ENCODE measurements at regions not wholly inside any gene's neighbourhood (a gene's known extent, or its start where the extent isn't known, plus 50 kb on each side); places are given as distances from the start of the nearest gene placed in this dataset.
"Not testable (repeated sequence)": the region's sequence is repeated elsewhere in the genome, so short reads cannot be mapped to it uniquely, and the experiment has no call there.

DNA sequence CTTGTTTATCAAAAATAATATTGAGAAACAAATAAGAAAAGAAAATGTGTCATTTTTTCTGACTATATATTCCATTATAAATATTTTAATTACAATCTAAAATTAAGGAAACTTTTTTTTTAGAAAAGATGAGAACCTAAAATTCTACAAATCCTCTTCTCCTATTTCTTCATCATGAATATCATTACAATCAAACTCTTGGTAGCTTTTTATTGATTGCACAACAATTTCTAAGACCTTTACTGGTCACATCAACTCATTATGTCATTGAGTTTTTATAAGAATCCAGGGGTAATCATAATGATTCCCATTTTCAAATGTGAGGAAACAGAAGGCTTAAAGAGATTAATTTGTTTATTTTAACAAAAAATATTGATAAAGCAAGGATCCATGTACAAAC lies 841.0 kb downstream of the FRK start:
- DNase-seq = no peak

DNA sequence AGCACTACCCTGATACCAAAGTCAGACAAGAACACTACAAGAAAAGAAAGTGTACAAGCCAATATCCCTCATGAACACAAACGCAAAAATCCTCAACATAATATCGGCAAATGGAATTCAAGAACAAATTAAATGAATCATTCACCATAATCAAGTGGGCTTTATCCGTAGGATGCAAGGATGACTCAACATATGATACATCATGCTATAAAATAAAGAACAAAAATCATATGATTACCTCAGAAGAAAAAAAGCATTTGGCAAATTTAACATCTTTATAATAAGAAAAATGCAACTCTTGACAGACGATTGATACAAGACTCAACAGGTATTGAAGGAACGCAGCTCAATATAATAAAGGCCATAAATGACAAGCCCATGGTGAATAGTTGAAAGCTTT lies 843.9 kb downstream of the FRK start:
- no peak for DNase-seq

DNA sequence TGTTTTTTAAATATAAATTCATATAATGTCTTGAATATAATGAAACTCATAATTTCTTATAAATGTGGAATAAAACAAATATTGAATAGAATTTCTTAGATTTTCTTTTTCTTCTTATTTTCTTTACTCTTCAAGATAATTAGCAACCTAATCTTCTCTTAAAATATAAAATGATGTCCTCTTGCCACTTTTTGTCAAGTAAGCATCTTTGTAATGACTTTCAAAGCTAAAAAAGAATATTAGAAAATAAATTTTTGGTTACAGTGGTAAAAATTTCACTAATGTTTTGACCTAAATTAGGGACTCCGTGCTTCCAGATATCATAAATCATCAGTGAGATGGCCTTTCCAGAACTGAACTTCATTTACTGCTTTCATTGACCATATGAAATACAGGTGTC lies 846.4 kb downstream of the FRK start:
- no peak for DNase-seq

DNA sequence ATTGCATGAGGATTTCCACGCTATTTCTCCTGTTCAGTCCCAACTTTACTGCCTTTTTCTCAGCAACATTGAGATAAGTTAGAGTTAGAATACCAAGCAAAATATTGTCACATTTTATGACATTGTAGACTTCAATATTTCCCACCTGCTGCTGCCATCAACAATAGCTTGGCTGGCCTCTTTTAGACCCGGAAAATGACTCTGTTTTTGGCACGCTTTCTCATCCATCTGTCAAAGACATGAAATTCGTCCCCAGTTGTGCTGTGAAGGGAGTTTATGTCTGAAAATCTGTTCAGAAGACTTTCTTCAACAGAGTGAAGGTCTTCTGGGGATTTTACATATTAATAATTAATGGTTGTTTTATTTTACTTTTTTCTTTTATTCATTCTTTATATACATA lies 857.3 kb downstream of the FRK start:
- DNase-seq = no peak

DNA sequence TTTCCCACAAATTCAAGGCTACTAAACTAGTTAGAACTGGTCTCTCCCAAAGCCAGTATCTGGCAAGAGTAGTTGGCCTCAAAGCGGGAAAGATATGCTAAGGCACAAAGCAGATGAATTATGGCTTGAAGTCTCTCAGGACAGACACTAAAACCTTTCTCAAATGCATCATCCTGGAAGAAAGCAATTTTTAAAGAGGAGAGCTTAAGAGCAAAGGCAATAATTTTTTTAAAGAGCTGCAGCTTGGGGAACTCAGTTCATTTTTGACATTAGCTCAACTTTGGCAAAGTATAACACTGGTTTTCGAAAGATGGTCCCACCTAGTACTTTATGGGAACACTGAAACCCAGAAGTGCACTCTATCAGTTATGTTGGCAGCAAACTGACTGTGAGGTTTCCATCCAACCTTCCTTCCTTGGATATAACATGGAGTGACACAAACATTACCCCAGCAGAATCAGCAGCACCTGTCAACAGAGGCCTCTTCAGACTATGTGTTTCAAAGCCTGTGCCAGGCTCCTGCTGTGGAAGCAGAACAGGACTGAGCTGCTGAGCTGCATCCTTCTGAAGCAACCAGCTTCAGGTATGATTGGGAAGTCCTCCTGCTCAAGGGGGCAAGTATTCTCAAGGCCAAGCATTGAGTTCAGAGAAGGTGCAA lies 852.3 kb upstream of the HS3ST5 start:
- no peak for DNase-seq

DNA sequence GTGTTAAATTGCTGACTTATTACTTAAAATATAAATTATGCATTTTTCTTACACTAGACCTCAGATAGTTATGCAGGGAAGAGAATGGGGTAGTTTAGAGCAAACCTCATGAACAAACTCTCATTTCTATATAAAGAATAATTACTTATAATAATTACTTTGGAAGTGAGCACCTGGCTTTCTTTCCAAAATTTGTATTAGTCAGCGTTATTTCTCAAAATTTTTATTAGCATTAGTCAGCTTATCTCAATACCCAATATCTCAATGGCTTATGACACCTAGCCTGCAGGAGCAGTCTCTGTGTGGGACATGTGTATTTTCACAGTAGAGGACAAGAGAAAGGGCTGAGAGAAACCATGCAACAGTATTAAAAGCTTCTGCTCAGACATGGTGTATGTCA lies 849.2 kb upstream of the HS3ST5 start:
- no peak for DNase-seq

DNA sequence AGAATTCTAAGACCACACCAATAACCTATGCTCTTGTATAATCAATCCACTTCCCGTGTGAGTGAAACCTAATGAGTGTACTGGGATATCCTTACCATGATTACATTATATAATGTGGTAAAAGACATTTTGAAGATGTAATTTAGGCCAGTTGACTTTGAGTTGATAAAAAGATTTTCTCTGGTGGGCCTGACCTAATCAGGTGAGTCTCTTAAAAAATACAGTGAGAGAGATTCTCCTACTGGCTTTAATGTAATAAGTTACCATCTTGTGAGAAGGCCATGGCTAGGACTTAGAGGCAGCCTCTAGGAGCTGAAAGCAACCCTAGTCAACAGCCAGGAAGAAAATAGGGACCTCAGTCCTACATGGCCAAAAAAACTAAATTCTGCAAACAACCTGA lies 847.7 kb upstream of the HS3ST5 start:
- no peak for DNase-seq

DNA sequence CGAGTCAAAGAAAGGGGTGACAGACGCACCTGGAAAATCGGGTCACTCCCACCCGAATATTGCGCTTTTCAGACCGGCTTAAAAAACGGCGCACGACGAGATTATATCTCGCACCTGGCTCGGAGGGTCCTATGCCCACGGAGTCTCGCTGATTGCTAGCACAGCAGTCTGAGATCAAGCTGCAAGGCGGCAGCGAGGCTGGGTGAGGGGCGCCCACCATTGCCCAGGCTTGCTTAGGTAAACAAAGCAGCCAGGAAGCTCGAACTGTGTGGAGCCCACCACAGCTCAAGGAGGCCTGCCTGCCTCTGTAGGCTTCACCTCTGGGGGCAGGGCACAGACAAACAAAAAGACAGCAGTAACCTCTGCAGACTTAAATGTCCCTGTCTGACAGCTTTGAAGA lies 832.6 kb upstream of the HS3ST5 start:
- DNase-seq = not testable (repeated sequence)

DNA sequence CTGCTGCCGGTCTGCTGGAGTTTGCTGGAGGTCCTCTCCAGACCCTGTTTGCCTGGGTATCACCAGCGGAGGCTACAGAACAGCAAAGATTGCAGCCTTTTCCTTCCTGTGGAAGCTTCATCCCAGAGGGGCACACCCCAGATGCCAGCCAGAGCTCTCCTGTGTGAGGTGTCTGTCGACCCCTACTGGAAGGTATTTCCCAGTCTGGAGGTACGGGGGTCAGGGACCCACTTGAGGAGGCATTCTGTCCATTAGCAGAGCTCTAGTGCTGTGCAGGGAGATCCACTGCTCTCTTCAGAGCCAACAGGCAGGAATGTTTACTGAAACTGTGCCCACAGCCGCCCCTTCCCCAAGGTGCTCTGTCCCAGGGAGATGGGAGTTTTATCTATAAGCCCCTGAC lies 823.1 kb upstream of the HS3ST5 start:
- not testable (repeated sequence) for DNase-seq

DNA sequence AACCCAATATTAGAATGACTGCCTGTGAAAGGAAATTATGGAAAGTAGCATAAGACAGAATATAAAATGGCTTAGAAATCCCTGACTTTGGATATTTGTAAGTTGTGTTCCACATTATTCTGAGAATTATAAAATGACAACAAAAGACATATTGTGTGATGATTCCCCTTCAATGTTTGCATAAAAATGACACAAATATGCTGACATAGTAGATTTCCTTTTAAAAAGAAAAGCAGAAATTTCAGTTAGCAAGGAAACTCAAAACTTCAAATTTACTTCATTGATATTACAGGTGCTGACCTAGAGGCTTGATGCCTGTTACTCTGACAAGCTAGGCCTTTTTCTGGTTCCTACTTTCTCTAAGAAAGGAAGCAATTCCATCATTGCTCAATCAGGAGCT lies 816.9 kb upstream of the HS3ST5 start:
- DNase-seq = no peak

DNA sequence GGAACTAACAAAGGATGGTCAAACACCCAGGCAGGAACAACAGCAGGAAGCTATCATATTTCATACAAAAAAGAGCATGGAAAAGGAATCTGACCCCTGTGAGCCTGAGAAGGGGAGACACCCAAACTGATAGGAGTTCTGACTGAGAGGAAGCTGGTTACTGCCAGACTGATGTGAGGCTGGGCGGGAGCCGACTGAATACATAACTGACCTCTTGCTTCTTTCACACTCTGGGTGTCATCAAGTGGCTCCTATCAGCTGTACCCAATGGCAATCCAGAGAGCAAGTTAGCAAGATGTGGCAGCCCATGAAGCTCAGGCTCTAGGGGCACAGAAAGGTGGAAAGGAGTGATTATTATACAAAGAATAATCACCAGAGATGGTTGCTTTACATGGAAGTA lies 795.1 kb upstream of the HS3ST5 start:
- no peak for DNase-seq

DNA sequence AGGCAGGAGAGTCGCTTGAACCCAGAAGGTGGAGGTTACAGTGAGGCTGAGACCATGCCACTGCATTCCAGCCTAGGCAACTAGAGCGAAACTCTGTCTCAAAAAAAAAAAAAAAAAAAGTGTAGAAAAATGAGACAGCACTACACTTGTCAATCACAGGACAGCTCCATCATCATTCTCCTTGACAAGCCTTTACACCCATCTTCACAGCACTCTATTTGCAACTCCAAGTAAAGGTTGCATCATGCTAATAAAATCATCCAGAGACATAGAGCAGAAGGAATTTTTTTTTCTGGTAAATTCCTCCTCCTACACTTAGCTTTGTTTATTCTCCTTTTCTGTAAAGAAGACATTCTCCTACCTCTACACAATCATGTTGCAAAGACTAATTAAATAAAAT lies 791.0 kb upstream of the HS3ST5 start:
- no peak for DNase-seq

DNA sequence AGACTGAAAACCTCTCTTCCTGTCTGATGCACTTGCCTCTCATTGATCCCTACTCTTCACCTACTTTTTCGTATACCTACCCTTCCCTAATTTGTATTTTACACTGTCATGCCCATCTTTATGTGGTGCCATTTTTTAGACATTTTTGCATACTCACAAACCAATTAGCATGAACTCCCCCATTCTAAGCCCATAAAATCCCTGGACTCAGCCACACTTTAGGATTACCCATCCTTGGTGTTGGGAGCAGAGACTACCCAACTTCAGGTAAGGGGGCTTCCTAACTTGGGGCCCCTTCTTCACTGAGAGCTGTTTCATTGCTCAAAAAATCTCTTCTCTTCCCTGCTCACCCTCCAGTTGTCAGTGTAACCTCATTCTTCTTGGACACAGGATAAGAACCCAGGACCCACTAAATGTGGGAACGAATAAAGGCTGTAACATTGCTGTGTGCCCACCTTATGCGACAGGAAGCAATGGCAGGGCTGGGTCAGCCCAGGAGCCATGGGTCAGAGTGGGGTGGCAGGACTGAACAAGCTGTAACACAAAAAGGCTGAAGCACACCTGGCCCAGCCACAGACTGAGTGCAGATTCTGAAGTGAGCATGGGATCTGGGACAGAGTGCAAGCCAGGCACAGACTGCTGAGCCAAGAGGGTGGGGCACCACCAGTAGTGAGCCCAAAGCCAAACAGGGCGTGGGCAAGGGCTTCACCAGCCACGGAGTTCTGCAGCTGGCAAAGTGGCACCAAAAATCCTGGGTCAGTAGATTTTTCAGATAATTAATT lies 789.1 kb upstream of the HS3ST5 start:
- DNase-seq = no peak

DNA sequence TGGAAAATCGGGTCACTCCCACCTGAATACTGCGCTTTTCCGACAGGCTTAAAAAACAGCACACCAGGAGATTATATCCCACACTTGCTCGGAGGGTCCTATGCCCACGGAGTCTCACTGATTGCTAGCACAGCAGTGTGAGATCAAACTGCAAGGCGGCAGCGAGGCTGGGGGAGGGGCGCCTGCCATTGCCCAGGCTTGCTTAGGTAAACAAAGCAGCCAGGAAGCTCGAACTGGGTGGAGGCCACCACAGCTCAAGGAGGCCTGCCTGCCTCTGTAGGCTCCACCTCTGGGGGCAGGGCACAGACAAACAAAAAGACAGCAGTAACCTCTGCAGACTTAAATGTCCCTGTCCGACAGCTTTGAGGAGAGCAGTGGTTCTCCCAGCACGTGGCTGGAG lies 778.7 kb upstream of the HS3ST5 start:
- DNase-seq = not testable (repeated sequence)

DNA sequence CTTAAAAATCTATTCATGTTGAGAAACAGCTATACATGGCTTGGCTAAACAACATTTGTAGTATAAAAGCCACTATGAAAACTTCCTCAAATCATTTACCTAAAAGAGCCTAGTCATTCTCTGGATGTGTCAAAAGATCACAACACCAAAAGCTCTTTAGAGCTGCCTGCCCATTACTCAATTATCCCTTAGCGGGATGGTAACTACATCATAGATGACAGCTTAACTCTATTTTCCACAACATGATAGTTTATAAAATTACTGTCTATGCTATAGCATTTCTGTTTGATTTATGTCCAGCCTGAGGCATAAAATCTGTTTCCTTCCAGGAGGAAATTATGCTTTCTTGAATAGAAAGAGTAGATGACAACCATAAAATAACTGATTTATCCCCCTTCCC lies 777.6 kb upstream of the HS3ST5 start:
- DNase-seq = no peak

DNA sequence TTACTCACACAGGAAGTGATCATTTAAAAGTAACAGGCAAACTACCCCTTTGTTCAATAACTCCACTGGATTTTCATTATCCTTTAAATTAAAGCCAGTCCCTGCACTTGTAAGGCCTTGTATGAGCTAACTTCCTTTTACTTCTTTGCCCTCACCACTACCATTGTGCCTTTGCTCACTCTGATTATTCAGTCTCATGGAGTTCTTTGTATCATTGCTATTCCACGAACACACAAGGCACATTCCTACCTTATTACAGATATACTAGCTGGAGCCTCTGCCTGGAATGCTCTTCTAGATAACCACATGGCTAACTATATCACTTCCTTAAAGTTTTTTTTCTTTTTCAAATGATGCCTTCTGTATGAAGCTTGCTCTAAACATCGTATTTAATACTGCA lies 748.6 kb upstream of the HS3ST5 start:
- DNase-seq = no peak

DNA sequence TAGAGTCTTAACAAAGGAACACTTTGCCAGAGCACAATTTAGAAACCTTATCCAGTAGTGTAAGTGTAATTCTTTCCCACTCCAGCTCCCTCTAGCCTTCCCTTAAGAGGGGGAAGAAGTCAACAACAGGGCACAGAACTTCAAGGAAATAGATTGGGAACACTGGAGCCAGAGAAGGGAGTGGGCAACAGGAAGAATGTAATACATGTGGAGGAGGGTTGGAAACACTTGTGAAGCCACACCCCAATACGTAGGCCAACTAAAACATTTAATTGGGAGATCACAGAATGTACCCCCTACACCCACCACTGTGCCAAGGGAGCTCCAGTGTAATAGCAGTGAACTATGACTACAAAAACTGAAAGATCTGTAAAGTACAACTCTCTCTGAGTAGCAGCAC lies 735.7 kb upstream of the HS3ST5 start:
- DNase-seq = no peak

DNA sequence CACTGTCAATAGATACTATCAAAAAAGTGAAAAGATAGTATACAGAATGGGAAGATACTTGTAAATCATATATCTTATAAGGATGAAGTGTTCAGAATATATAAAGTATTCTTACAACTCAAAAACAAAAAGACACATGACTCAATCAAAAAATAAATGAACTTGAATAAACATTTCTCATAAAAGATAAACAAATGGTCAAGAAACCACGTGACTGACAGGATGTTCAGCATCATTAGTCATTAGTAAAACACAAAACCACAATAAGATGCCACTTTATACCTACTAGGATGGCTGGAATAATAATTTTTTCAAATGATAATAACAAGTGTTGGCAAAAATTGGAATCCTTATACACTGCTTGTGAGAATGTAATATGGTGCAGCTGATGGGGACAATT lies 729.1 kb upstream of the HS3ST5 start:
- DNase-seq = no peak

DNA sequence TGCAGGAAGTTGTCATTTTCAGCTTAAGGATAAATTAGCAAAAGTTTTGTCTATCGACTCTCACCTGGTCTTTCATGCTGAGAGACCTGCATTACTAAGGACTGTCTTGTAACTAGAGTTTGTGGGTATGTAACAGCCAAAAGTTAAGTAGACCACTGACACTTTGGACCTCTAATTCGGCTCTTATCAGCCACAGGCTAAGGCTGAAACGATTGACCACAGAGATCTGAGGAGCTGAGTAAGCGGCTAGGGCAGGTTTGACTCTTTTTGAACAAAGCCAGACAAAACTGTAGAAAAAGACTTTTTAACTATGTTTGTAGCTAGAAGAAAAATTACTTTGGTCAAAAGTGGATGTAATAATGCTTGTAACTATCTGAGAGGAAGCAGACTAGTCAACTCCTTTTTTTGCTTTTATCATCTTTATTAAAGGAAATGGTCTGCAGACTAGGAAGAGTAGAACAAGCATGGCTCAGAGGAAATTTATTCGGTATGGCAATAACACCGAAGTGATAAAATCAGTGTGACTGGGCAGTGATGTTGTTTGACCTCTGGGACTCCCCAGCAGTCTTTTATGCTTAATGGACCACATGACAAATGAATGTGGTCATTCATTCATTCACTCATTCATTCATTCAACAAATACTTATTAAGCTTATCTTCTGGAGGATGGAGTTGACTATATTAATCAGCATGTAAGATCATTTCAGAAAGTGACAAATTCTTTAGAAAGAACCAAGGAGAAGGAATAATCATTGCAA lies 725.0 kb upstream of the HS3ST5 start:
- no peak for DNase-seq

DNA sequence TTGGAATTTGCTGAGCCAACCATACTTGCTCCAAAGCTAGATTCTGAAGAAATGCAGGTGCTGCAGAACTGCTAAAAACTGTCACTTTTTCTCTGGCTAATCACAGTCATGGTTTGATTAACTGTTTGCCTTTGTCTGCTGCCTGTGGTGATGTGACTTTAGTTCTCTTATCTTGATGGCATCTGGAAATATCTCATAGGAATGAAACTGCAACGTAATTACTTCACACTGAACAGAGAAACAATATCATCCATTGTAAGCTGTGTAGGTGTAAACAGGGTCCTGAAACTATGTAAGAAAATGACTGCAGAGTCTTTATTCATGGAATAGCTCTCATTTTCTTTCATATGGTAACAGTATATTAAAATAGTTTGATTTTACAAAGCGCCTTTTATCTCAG lies 721.9 kb upstream of the HS3ST5 start:
- no peak for DNase-seq

DNA sequence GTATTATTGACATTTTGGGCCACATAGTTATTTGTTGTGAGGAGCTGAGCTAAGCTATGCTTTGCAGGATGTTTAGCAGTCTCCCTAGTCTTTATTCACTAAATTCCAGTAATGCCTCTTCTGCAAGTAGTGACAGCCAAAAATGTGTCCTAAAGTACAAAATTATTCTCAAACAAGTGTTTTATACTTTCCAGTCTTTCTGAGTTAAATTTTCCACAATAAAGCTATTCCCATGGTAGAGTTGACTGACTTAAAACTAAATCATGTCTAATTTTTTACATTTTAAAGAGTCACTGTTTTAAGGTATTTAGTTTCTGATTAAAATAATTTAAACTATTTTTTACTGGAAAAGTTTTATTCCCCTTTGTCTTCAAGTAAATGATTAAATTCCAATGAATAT lies 717.8 kb upstream of the HS3ST5 start:
- no peak for DNase-seq

DNA sequence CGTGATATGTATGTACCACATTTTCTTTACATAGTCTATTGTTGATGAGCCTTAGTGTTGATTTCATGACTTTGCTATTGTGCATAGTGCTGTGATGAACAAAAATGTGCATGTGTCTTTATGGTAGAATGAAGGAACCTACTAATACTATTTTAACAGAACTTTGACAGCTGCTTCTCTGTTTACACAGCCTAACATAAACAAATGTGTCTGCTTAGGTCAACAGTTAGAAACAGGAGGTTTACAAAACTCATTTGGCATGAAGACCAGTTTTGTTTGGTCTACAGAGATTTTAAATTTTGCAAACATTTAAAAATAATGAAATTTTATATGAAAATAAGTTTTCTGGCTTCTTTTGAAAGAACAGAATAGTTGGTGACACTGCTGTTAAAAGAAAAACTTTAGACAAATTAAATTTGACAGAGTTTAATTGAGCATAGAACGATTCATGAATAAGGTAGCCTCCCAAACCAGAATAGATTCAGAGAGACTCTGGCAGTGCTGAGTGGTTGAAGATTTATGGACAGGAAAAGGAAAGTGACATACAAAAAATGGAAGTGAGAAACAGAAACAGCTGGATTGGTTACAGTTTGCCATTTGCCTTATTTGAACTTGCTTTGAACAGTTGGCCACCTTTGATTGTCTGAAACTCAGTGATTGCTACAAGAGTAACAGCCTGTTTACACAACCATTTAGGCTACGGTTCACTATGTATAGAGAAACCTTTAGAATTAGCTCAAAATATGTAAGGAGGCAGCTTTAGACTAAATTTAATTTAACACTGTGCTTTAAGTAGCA lies 715.8 kb upstream of the HS3ST5 start:
- DNase-seq = no peak

DNA sequence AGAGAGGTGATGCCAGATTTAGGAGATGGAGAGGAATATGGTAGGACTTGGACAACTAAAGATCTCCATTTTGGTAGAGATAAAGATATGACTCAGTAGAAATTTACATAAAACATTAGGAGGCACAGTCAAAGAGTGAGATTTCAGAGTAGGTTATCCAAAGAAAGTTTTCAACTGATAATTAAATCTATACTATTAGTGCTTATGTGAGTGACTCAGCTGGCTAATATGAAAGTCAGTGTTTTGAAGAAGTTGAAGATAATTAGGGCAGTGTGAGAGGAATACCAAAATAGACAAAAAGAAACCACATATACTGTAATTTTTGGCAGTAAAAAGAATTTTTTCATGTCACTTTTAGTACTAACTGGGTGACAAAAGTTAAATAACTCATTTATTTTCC lies 712.8 kb upstream of the HS3ST5 start:
- no peak for DNase-seq
